ENCODE measurements at regions not wholly inside any gene's neighbourhood (a gene's known extent, or its start where the extent isn't known, plus 50 kb on each side); places are given as distances from the start of the nearest gene placed in this dataset.

DNA sequence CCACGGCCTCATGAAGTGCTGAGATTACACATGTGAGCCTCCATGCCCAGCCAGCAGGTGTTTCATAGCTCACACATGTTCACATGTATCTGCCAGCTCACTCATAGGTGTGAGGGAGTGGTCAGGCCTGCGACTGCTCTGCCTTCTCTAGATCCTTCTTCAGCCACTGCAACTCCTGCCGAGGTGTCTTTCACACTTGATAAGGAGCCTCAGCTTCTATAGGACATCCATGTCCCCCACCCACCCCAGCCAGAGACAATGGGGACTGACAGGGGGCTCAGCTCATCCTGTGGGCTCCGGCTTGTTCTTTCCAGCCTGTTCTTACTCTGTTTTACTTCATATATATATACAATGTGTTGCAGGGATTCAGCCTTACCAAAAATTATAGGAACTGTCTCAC, 286.5 kb upstream of the MGAT5 start:
- H3K4me2 ChIP-seq (ENCODE audit: low read length), result no peak overlapping the region

DNA sequence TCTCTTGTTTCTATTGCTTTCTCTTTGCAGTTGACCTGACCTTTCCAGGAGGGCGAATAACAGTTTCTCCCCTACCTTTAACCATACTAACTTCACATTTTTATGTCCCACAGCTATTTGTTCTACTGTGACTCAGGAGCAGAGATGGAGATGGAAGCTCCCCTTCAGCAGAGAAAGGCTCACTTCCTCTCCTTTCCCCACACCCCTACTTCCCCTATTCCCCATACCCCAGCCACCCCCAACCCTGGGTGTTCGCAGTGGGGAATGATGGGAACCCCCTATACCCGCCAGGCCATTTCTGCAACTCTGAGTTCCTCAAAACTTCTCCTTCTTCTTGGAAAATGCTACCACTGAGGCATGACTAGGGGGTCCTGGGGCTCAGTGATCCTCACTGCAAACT, 285.4 kb upstream of the MGAT5 start:
- H3K27ac ChIP-seq (ENCODE audit: low read depth, low read length), result no peak overlapping the region
- no peaks in the 10 kb centered on the region for H3K9me3 ChIP-seq (ENCODE audit: control insufficient read depth, insufficient read depth, low read length)
- no peaks in the 10 kb centered on the region for H3K36me3 ChIP-seq (ENCODE audit: control insufficient read depth, low read length)
- H3K4me1 ChIP-seq (ENCODE audit: control insufficient read depth, low read length), result peaks cover 8% of the 10 kb centered on the region; the same call in 1 of the 2 replicates
- TF ChIP-seq, protein P1, sequence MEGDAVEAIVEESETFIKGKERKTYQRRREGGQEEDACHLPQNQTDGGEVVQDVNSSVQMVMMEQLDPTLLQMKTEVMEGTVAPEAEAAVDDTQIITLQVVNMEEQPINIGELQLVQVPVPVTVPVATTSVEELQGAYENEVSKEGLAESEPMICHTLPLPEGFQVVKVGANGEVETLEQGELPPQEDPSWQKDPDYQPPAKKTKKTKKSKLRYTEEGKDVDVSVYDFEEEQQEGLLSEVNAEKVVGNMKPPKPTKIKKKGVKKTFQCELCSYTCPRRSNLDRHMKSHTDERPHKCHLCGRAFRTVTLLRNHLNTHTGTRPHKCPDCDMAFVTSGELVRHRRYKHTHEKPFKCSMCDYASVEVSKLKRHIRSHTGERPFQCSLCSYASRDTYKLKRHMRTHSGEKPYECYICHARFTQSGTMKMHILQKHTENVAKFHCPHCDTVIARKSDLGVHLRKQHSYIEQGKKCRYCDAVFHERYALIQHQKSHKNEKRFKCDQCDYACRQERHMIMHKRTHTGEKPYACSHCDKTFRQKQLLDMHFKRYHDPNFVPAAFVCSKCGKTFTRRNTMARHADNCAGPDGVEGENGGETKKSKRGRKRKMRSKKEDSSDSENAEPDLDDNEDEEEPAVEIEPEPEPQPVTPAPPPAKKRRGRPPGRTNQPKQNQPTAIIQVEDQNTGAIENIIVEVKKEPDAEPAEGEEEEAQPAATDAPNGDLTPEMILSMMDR (IDR thresholded peaks at IDR 0.05; ENCODE audit: low read depth, low read length, poor library complexity, severe bottlenecking), result no peak
- TF ChIP-seq EZH2phosphoT487 (IDR thresholded peaks at IDR 0.05; ENCODE audit: borderline replicate concordance, low read length), result no peak
- H4K20me1 ChIP-seq (ENCODE audit: control insufficient read depth, insufficient read depth, low read depth, low read length), result no peaks in the 10 kb centered on the region
- no peak overlapping the region for H3K4me3 ChIP-seq (ENCODE audit: low read length)
- H3K27me3 ChIP-seq (ENCODE audit: control insufficient read depth, low read length), result no peaks in the 10 kb centered on the region
- H3K4me2 ChIP-seq (ENCODE audit: low read length), result no peak overlapping the region
- no peaks in the 10 kb centered on the region for H3K79me2 ChIP-seq (ENCODE audit: control insufficient read depth, low read length)
- no peaks in the 10 kb centered on the region for H3K9me2 ChIP-seq (replicated peaks; ENCODE audit: control insufficient read depth, low read length)
- no peaks in the 10 kb centered on the region for H3F3A ChIP-seq (ENCODE audit: control insufficient read depth, insufficient read depth)

More for the DNA sequence above, 286.5 kb upstream of the MGAT5 start:
- H3K9me3 ChIP-seq (ENCODE audit: control insufficient read depth, insufficient read depth, low read length), result no peaks in the 10 kb centered on the region
- TF ChIP-seq, protein P1 (IDR thresholded peaks at IDR 0.05; ENCODE audit: low read depth, low read length, poor library complexity, severe bottlenecking), result no peak
- TF ChIP-seq EZH2phosphoT487 (IDR thresholded peaks at IDR 0.05; ENCODE audit: borderline replicate concordance, low read length), result no peak
- no peaks in the 10 kb centered on the region for H3K27me3 ChIP-seq (ENCODE audit: control insufficient read depth, low read length)
- H3K9me2 ChIP-seq (replicated peaks; ENCODE audit: control insufficient read depth, low read length), result no peaks in the 10 kb centered on the region
- H3K4me1 ChIP-seq (ENCODE audit: control insufficient read depth, low read length), result peaks cover 8% of the 10 kb centered on the region; the same call in 1 of the 2 replicates
- no peaks in the 10 kb centered on the region for H3F3A ChIP-seq (ENCODE audit: control insufficient read depth, insufficient read depth)
- H3K36me3 ChIP-seq (ENCODE audit: control insufficient read depth, low read length), result no peaks in the 10 kb centered on the region
- H3K79me2 ChIP-seq (ENCODE audit: control insufficient read depth, low read length), result no peaks in the 10 kb centered on the region
- no peaks in the 10 kb centered on the region for H4K20me1 ChIP-seq (ENCODE audit: control insufficient read depth, insufficient read depth, low read depth, low read length)
- H3K27ac ChIP-seq (ENCODE audit: low read depth, low read length), result no peak overlapping the region
- no peak overlapping the region for H3K4me3 ChIP-seq (ENCODE audit: low read length)

DNA sequence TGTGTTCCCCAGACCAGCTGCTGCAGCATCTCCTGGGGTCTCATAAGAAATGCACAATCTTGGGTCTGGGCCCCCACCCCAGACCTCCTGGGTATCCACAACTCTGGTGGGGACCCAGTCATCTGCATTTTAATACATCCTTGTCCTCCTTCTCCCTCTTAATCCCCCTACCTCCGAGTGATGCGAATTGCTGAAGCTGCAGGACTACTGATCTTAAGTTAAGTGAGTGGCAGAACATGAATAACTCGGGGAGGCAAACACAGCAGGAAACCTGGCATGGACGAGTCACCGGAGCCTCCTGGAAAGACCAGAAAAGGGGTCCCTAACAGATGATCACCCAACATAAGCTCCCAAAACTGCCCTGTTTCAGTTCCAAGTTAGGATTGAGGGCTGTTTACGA, 283.2 kb upstream of the MGAT5 start:
- H3K4me2 ChIP-seq (ENCODE audit: low read length), result no peak overlapping the region
- H3K79me2 ChIP-seq (ENCODE audit: control insufficient read depth, low read length), result no peaks in the 10 kb centered on the region
- H3K36me3 ChIP-seq (ENCODE audit: control insufficient read depth, low read length), result no peaks in the 10 kb centered on the region
- H4K20me1 ChIP-seq (ENCODE audit: control insufficient read depth, insufficient read depth, low read depth, low read length), result no peaks in the 10 kb centered on the region
- H3K4me3 ChIP-seq (ENCODE audit: low read length), result no peak overlapping the region
- H3K9me3 ChIP-seq (ENCODE audit: control insufficient read depth, insufficient read depth, low read length), result no peaks in the 10 kb centered on the region
- H3K4me1 ChIP-seq (ENCODE audit: control insufficient read depth, low read length), result peaks cover 8% of the 10 kb centered on the region; the same call in 1 of the 2 replicates
- H3K9me2 ChIP-seq (replicated peaks; ENCODE audit: control insufficient read depth, low read length), result no peaks in the 10 kb centered on the region
- TF ChIP-seq EZH2phosphoT487 (IDR thresholded peaks at IDR 0.05; ENCODE audit: borderline replicate concordance, low read length), result no peak
- TF ChIP-seq, protein P1 (IDR thresholded peaks at IDR 0.05; ENCODE audit: low read depth, low read length, poor library complexity, severe bottlenecking), result no peak
- no peak overlapping the region for H3K27ac ChIP-seq (ENCODE audit: low read depth, low read length)
- no peaks in the 10 kb centered on the region for H3F3A ChIP-seq (ENCODE audit: control insufficient read depth, insufficient read depth)
- no peaks in the 10 kb centered on the region for H3K27me3 ChIP-seq (ENCODE audit: control insufficient read depth, low read length)

All from DOHH2 (cell line).